ENCODE measurements at regions not wholly inside any gene's neighbourhood (a gene's known extent, or its start where the extent isn't known, plus 50 kb on each side); places are given as distances from the start of the nearest gene placed in this dataset.
"Not testable (repeated sequence)": the region's sequence is repeated elsewhere in the genome, so short reads cannot be mapped to it uniquely, and the experiment has no call there.

GRCh38 chr4:170698334-170698733 is 608.6 kb upstream of the AADAT start:
- TF ChIP-seq JUND (IDR thresholded peaks at IDR 0.05; ENCODE audit: low read depth), result no peak
- in situ Hi-C loops (cut with HindIII; ENCODE audit: low pct_unique_long_range_greater_than_20kb, low sequenced_read_pairs), result no loop called here
- DNase-seq (ENCODE audit: low read depth in 1 of 2, low spot score in 1 of 2), result no peak

- no peak for DNase-seq (ENCODE audit: low read depth in 1 of 2, low spot score in 1 of 2)
- no peak for TF ChIP-seq JUND (IDR thresholded peaks at IDR 0.05; ENCODE audit: low read depth)
- in situ Hi-C loops (cut with HindIII; ENCODE audit: low pct_unique_long_range_greater_than_20kb, low sequenced_read_pairs), result no loop called here
Measured at GRCh38 chr4:170697845-170698244, 608.1 kb upstream of the AADAT start.

DNA sequence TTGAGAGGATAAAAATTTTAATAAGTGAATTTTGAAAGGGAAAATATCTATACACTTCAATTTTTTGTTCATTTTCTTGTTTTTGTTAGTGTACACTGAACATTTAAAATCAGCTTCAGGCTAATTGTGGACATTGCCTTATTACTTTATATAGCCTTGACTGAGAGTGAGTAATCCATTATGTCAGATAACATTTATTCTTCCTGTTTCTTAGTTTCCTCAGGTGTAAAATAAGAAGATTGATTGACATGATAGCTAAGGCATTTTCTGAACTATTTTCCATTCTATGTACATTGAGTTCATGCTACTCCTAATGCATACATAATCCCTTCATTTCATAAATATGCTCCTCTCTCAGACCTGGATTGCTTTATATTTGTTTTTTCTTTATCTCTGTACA is 607.3 kb upstream of the AADAT start:
- in situ Hi-C loops (cut with HindIII; ENCODE audit: low pct_unique_long_range_greater_than_20kb, low sequenced_read_pairs), result no loop called here
- no peak for DNase-seq (ENCODE audit: low read depth in 1 of 2, low spot score in 1 of 2)
- TF ChIP-seq JUND (IDR thresholded peaks at IDR 0.05; ENCODE audit: low read depth), result no peak

DNA sequence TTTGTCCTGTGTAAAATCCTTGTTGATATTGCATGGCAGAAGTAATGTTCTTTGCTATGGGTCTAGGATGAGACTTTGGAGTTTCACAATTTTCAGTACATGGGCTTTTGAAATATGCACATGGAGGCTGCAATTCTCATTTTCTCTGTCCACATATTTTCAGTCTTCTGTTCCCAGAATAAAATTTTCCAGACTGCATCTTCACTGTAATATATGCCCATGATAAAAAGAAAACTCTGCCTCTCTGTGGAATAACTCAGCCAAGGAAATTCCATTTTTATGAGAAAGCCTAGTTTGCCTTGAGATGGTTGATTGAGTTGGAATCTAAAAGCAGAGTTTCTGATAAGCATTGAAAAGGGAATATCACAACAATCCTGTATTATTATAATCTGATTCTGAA is 601.4 kb upstream of the AADAT start:
- in situ Hi-C loops (cut with HindIII; ENCODE audit: low pct_unique_long_range_greater_than_20kb, low sequenced_read_pairs), result no loop called here
- no peak for DNase-seq (ENCODE audit: low read depth in 1 of 2, low spot score in 1 of 2)
- no peak for TF ChIP-seq JUND (IDR thresholded peaks at IDR 0.05; ENCODE audit: low read depth)

GRCh38 chr4:170687751-170688150 is 598.0 kb upstream of the AADAT start:
- no peak for TF ChIP-seq JUND (IDR thresholded peaks at IDR 0.05; ENCODE audit: low read depth)
- no peak for DNase-seq (ENCODE audit: low read depth in 1 of 2, low spot score in 1 of 2)
- in situ Hi-C loops (cut with HindIII; ENCODE audit: low pct_unique_long_range_greater_than_20kb, low sequenced_read_pairs), result no loop called here

GRCh38 chr4:170685701-170686100 is 595.9 kb upstream of the AADAT start:
- DNase-seq (ENCODE audit: low read depth in 1 of 2, low spot score in 1 of 2); in situ Hi-C loops (cut with HindIII; ENCODE audit: low pct_unique_long_range_greater_than_20kb, low sequenced_read_pairs): not testable (repeated sequence)

DNA sequence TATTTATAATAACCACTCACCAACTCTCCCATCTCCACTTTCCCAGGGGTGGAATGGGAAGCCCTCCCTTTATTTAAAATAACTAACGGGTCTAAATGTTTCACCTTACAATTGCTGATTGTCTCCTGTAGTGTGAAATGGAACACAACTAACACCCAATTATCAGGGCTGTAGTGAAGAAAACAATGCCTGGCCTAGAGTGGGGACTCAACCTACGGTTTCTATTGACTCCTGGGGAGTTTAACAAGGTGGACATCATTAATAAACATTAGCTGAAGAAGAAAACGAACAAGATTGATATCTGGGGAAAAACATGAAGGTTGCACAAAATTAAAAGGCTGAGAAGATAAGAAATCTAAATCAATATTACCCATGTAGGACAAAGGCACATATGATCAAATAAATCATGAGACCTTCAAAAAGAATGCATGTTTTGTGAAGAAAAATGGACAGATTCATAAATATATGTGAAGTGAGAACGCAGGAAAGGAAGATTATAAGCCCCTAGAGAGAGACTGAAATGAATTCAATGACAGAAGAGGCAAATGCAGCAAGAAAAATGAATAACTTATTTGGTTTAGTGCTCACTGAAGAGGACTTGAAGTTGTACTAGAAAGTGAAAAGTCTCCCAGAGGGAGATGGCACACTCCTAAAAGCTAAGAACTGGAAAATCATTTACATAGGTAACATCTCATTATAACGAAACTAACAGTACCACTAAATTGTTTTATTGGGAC is 593.0 kb upstream of the AADAT start:
- no peak for DNase-seq (ENCODE audit: low read depth in 1 of 2, low spot score in 1 of 2)
- no peak for TF ChIP-seq JUND (IDR thresholded peaks at IDR 0.05; ENCODE audit: low read depth)
- in situ Hi-C loops (cut with HindIII; ENCODE audit: low pct_unique_long_range_greater_than_20kb, low sequenced_read_pairs), result no loop called here

GRCh38 chr4:170682087-170682486 is 592.3 kb upstream of the AADAT start:
- in situ Hi-C loops (cut with HindIII; ENCODE audit: low pct_unique_long_range_greater_than_20kb, low sequenced_read_pairs); DNase-seq (ENCODE audit: low read depth in 1 of 2, low spot score in 1 of 2): not testable (repeated sequence)

- DNase-seq (ENCODE audit: low read depth in 1 of 2, low spot score in 1 of 2), result no peak
- no peak for TF ChIP-seq JUND (IDR thresholded peaks at IDR 0.05; ENCODE audit: low read depth)
- in situ Hi-C loops (cut with HindIII; ENCODE audit: low pct_unique_long_range_greater_than_20kb, low sequenced_read_pairs), result no loop called here
Measured at GRCh38 chr4:170675568-170676262, 586.0 kb upstream of the AADAT start.

DNA sequence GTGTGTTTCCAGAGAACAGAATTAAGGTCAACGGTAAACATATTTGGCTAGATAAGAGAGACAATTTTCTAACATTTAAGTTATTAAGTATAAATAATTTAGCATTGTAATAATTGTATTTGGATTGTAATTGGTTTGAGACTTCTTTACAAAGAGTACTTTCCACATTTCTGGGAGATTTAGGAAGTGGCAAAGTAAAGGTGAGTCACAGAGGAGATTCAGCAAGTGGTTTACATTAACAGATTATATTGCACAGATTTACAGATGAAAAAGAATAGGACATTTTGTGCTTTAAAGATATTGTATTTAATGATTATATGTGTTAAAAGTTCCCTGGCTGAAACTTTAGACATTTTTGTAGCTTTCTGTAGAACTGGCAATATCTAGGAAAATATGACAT is 584.4 kb upstream of the AADAT start:
- TF ChIP-seq JUND (IDR thresholded peaks at IDR 0.05; ENCODE audit: low read depth), result no peak
- no peak for DNase-seq (ENCODE audit: low read depth in 1 of 2, low spot score in 1 of 2)
- in situ Hi-C loops (cut with HindIII; ENCODE audit: low pct_unique_long_range_greater_than_20kb, low sequenced_read_pairs), result no loop called here

GRCh38 chr4:170672381-170672965 is 582.7 kb upstream of the AADAT start:
- in situ Hi-C loops (cut with HindIII; ENCODE audit: low pct_unique_long_range_greater_than_20kb, low sequenced_read_pairs), result no loop called here
- no peak for DNase-seq (ENCODE audit: low read depth in 1 of 2, low spot score in 1 of 2)
- no peak for TF ChIP-seq JUND (IDR thresholded peaks at IDR 0.05; ENCODE audit: low read depth)

DNA sequence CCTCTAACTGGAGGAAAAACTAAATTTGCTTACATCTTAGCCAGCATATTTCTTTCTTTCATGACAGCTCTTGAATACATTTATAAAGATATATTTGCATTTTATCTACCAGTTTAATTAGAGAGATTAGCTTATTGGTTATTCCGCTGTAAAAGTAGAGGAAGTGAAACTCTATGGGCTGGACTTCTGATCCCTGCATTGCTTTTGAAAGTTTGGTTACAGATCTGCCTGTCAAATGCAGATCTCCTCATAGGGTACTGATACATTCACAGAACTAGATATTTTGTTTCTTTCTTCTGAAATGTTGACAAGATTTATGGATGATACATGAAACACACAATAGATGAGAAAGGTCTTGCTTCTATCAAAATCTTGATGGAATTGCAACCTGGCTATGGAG is 581.4 kb upstream of the AADAT start:
- in situ Hi-C loops (cut with HindIII; ENCODE audit: low pct_unique_long_range_greater_than_20kb, low sequenced_read_pairs), result no loop called here
- DNase-seq (ENCODE audit: low read depth in 1 of 2, low spot score in 1 of 2), result no peak
- no peak for TF ChIP-seq JUND (IDR thresholded peaks at IDR 0.05; ENCODE audit: low read depth)

GRCh38 chr4:170667814-170668213 is 578.1 kb upstream of the AADAT start:
- in situ Hi-C loops (cut with HindIII; ENCODE audit: low pct_unique_long_range_greater_than_20kb, low sequenced_read_pairs), result no loop called here

More at GRCh38 chr4:170667814-170668213, 578.1 kb upstream of the AADAT start:
- TF ChIP-seq JUND (IDR thresholded peaks at IDR 0.05; ENCODE audit: low read depth), result no peak
- DNase-seq (ENCODE audit: low read depth in 1 of 2, low spot score in 1 of 2), result no peak
